Upper lobe of left lung (tissue), 4 donors: ENCODE measurements at regions not wholly inside any gene's neighbourhood (a gene's known extent, or its start where the extent isn't known, plus 50 kb on each side); places are given as distances from the start of the nearest gene placed in this dataset.

Source experiments
- POLR2A ChIP-seq, 4 donors: fragments of 450-650 bp; IDR thresholded peaks; one replicate each; pipeline ENCODE4 v1.5.1; 2016 to 2017; ENCODE audit warnings: antibody characterized with exemption in 4 of 4, mild to moderate bottlenecking in 2 of 4
- POLR2AphosphoS5 ChIP-seq, 2 donors: sonication (generic); formaldehyde crosslinking; IDR thresholded peaks; one replicate each; pipeline ENCODE4 v1.5.1; 2017; ENCODE audit warnings: antibody characterized with exemption in 2 of 2
- TF ChIP-seq, protein P1 (sequence below), 6 experiments: fragments of 450-650 bp in 4 of 6; fragments of 200-600 bp in 2 of 6; sonication (generic) in 2 of 6; IDR thresholded peaks; one replicate each; pipeline ENCODE4 v1.5.1; 2016 to 2019; ENCODE audit warnings: antibody characterized with exemption in 6 of 6

DNA sequence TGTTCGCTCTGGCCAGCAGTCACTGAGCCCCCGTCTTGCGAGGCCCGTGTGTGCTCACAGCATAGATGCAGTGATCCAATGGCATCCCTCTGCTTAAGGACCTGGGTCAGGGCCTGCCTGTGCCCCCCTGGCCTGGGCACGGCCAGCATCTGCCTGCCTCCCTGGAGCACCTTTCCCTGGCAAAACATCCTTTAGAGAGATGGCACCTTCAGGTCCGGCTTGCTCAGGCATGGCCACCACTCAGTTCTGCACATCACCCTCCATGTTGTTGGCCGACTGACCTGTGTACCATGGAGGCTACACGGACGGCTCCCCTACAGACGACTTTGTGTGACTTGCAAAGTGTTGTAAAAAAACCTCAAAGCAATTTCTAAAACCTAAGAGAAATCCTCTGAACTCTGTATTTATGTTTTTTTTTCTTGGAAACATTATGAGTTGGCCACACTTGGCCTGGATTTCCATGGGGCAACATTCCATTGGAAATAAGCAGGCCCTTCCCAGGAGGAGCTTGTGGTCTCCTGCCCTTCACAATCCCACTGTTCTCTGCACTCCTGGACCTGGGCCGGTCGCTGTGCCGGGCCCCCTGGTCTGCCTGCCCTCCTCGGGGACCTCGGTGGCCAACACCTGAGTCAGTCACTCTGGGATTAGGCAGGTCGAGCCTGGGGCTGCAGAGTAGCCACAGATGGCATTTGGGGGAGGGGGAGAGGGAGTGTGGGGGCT, 592.4 kb downstream of the TBC1D22A start:
- TF ChIP-seq, protein P1, sequence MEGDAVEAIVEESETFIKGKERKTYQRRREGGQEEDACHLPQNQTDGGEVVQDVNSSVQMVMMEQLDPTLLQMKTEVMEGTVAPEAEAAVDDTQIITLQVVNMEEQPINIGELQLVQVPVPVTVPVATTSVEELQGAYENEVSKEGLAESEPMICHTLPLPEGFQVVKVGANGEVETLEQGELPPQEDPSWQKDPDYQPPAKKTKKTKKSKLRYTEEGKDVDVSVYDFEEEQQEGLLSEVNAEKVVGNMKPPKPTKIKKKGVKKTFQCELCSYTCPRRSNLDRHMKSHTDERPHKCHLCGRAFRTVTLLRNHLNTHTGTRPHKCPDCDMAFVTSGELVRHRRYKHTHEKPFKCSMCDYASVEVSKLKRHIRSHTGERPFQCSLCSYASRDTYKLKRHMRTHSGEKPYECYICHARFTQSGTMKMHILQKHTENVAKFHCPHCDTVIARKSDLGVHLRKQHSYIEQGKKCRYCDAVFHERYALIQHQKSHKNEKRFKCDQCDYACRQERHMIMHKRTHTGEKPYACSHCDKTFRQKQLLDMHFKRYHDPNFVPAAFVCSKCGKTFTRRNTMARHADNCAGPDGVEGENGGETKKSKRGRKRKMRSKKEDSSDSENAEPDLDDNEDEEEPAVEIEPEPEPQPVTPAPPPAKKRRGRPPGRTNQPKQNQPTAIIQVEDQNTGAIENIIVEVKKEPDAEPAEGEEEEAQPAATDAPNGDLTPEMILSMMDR (IDR thresholded peaks at IDR 0.05), result no peak
- TF ChIP-seq POLR2AphosphoS5 (IDR thresholded peaks at IDR 0.05) (no peak), POLR2A (IDR thresholded peaks at IDR 0.05) (no peak)
